GM12878 (cell line): ENCODE measurements at regions not wholly inside any gene's neighbourhood (a gene's known extent, or its start where the extent isn't known, plus 50 kb on each side); places are given as distances from the start of the nearest gene placed in this dataset.

Experiments
- E4F1 ChIP-seq: fragments of 450-650 bp; IDR thresholded peaks from 2 replicates; pipeline ENCODE4 v1.6.1; 2018; ENCODE audit warnings: borderline replicate concordance, mild to moderate bottlenecking; ENCODE audit not compliant: partially characterized antibody
- POLR2AphosphoS5 ChIP-seq: IDR thresholded peaks from 2 replicates; pipeline ENCODE4 v1.6.1; 2011; ENCODE audit warnings: mild to moderate bottlenecking, low read length, inconsistent platforms
- TF ChIP-seq, protein P1 (sequence below): fragments of 450-650 bp; formaldehyde crosslinking; IDR thresholded peaks from 2 replicates; pipeline ENCODE4 v1.4.0; 2022; ENCODE audit warnings: mild to moderate bottlenecking, moderate library complexity
- TF ChIP-seq, protein P2 (sequence below), 3 experiments: IDR thresholded peaks in 2 of 3; conservative IDR thresholded peaks in 1 of 3; 2 replicates each; pipeline ENCODE4 v1.5.1; 2011; ENCODE audit warnings: low read depth in 3 of 3, low read length in 3 of 3, mild to moderate bottlenecking in 3 of 3, control low read depth in 2 of 3, moderate library complexity in 2 of 3, inconsistent platforms in 1 of 3, mixed read lengths in 1 of 3; ENCODE audit not compliant: control insufficient read depth in 2 of 3, insufficient read depth in 1 of 3; ENCODE audit errors: extremely low read depth in 1 of 3

GRCh38 chr14:97331058-97331457 is 533.9 kb downstream of the VRK1 start:
- TF ChIP-seq, protein P1, sequence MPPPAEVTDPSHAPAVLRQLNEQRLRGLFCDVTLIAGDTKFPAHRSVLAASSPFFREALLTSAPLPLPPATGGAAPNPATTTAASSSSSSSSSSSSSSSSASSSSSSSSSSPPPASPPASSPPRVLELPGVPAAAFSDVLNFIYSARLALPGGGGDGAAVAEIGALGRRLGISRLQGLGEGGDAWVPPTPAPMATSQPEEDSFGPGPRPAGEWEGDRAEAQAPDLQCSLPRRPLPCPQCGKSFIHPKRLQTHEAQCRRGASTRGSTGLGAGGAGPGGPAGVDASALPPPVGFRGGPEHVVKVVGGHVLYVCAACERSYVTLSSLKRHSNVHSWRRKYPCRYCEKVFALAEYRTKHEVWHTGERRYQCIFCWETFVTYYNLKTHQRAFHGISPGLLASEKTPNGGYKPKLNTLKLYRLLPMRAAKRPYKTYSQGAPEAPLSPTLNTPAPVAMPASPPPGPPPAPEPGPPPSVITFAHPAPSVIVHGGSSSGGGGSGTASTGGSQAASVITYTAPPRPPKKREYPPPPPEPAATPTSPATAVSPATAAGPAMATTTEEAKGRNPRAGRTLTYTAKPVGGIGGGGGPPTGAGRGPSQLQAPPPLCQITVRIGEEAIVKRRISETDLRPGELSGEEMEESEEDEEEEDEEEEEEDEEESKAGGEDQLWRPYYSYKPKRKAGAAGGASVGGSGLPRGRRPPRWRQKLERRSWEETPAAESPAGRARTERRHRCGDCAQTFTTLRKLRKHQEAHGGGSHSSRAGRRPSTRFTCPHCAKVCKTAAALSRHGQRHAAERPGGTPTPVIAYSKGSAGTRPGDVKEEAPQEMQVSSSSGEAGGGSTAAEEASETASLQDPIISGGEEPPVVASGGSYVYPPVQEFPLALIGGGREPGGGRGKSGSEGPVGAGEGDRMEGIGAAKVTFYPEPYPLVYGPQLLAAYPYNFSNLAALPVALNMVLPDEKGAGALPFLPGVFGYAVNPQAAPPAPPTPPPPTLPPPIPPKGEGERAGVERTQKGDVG, result no peak
- no peak for TF ChIP-seq POLR2AphosphoS5
- no peak for TF ChIP-seq E4F1
- TF ChIP-seq, protein P2, sequence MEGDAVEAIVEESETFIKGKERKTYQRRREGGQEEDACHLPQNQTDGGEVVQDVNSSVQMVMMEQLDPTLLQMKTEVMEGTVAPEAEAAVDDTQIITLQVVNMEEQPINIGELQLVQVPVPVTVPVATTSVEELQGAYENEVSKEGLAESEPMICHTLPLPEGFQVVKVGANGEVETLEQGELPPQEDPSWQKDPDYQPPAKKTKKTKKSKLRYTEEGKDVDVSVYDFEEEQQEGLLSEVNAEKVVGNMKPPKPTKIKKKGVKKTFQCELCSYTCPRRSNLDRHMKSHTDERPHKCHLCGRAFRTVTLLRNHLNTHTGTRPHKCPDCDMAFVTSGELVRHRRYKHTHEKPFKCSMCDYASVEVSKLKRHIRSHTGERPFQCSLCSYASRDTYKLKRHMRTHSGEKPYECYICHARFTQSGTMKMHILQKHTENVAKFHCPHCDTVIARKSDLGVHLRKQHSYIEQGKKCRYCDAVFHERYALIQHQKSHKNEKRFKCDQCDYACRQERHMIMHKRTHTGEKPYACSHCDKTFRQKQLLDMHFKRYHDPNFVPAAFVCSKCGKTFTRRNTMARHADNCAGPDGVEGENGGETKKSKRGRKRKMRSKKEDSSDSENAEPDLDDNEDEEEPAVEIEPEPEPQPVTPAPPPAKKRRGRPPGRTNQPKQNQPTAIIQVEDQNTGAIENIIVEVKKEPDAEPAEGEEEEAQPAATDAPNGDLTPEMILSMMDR (IDR thresholded peaks at IDR 0.05 in 2 of 3, conservative IDR thresholded peaks at IDR 0.05 in 1 of 3; ENCODE audit: control insufficient read depth in 2 of 3, extremely low read depth in 1 of 3, insufficient read depth in 1 of 3, low read depth in 3 of 3, low read length in 3 of 3), result no peak
